Heart left ventricle (tissue), 16 donors: ENCODE measurements at regions not wholly inside any gene's neighbourhood (a gene's known extent, or its start where the extent isn't known, plus 50 kb on each side); places are given as distances from the start of the nearest gene placed in this dataset.

Experiments used
- ATAC-seq, 4 donors: fragments of 200-7000 bp; cut with Tn5 transposase; one replicate each; pipeline ENCODE4 v1.9.1; 2020 to 2022; ENCODE audit warnings: moderate library complexity in 4 of 4, mild to moderate bottlenecking in 3 of 4, moderate number of reproducible peaks in 1 of 4
- DNase-seq, 5 donors: peaks; one replicate each; pipeline ENCODE4 v3.0.0-alpha.2; 2020
- H3K27ac ChIP-seq, 12 donors: fragments of 200-600 bp; sonication (generic) in 4 of 12; one replicate each; pipeline versions ENCODE4 v1.5.0 to v1.8.0; 2016 to 2022; ENCODE audit warnings: mild to moderate bottlenecking in 2 of 12
- H3K27me3 ChIP-seq, 9 donors: fragments of 200-600 bp; sonication (generic) in 2 of 9; one replicate each; pipeline versions ENCODE4 v1.5.1 to v1.8.0; 2016 to 2022; ENCODE audit warnings: mild to moderate bottlenecking in 3 of 9
- H3K36me3 ChIP-seq, 9 donors: fragments of 200-600 bp; sonication (generic) in 2 of 9; one replicate each; pipeline versions ENCODE4 v1.5.0 to v1.8.0; 2018 to 2022; ENCODE audit warnings: mild to moderate bottlenecking in 2 of 9
- H3K4me1 ChIP-seq, 12 donors: fragments of 200-600 bp; sonication (generic) in 4 of 12; one replicate each; pipeline versions ENCODE4 v1.5.0 to v1.8.0; 2016 to 2022; ENCODE audit warnings: mild to moderate bottlenecking in 3 of 12
- H3K4me3 ChIP-seq, 12 donors: fragments of 200-600 bp; sonication (generic) in 4 of 12; one replicate each; pipeline versions ENCODE4 v1.5.0 to v1.8.0; 2017 to 2022; ENCODE audit warnings: mild to moderate bottlenecking in 9 of 12, moderate library complexity in 4 of 12
- H3K9me3 ChIP-seq, 12 donors: fragments of 200-600 bp; sonication (generic) in 4 of 12; one replicate each; pipeline versions ENCODE4 v1.5.0 to v1.8.0; 2016 to 2022; ENCODE audit warnings: mild to moderate bottlenecking in 1 of 12
- CTCF ChIP-seq, 12 donors: fragments of 200-600 bp; sonication (generic) in 4 of 12; IDR thresholded peaks; one replicate each; pipeline versions ENCODE4 v1.5.0 to v1.8.0; 2018 to 2022; ENCODE audit warnings: antibody characterized with exemption in 12 of 12, mild to moderate bottlenecking in 5 of 12
- POLR2A ChIP-seq, 2 donors: fragments of 450-650 bp; IDR thresholded peaks; one replicate each; pipeline ENCODE4 v1.6.1; 2017; ENCODE audit warnings: antibody characterized with exemption in 2 of 2, mild to moderate bottlenecking in 2 of 2, moderate library complexity in 2 of 2
- WGBS, 4 donors: extraction: QIAGEN DNeasy Blood & Tissue Kit in 2 of 4; methylation state at CpG; one replicate each; pipeline versions ENCODE4 v1.1.5 to v1.1.7; 2013 to 2018; 5-methylcytosine and 5-hydroxymethylcytosine counted together
- intact Hi-C, 10 donors: fragments of 100-400 bp; cut with DNase I; formaldehyde crosslinking; loops; one replicate each; pipeline versions ENCODE4 v1.11.1 to v1.14.2; 2022
- donor health status: ischemic (EF 13 %, LVEDD 7.1; RV severe dilation, severe dysfunction).
- donor health status: healthy with polysubstance abuse.
- donor health status: DM: no; HTN: yes; CAD: no.
- donor health status: DM: no; HTN: no; CAD: no.
- donor health status: ischemic (EF 25% LVEDD 6.9; RV normal size, moderate dysfunction).
- donor health status: ischemic (EF 25% LVEDD 5.7; RV mildly dilated, moderate dysfunction).
- donor health status: healthy.
- donor health status: DM: yes; HTN: yes; CAD: no.
- donor health status: ischemic (EF 35%, LVEDD 5.7; RV mildly dilated, moderate dysfunction).
- donor health status: nonischemic (EF 11% LVEDD 7.7; RV severe dilation, severe dysfunction).
- donor health status: DM: yes; HTN: yes; CAD: no.
- donor health status: PGD.
- donor health status: ischemic (EF 29% LVEDD 5.4; RV normal size, mild dysfunction).
- donor health status: nonischemic (EF 23%, LVEDD 6.1; RV moderate dilation, normal function).

GRCh38 chr15:92808598-92809063, 91.5 kb upstream of the CHD2 start:
- peak; percentile 52 to 79 (median 59) for DNase-seq
- ATAC-seq = peak in 3 of 4 donors; percentile 3 to 13 (median 7)
- peak overlapping the region; percentile 34 to 80 (median 61) for H3K4me3 ChIP-seq
- no peaks in the 10 kb centered on the region for H3K9me3 ChIP-seq
- WGBS, 4 donors = 4 to 13% (median 6%) methylated on average over 12 to 30 of the region's 30 CpGs
- no peaks in the 10 kb centered on the region for H3K36me3 ChIP-seq
- peaks cover 3 to 70% (median 23%) of the 10 kb centered on the region in 12 donors for H3K4me1 ChIP-seq
- TF ChIP-seq POLR2A (IDR thresholded peaks at IDR 0.05) (no peak), CTCF (IDR thresholded peaks at IDR 0.05) (no peak)
- H3K27me3 ChIP-seq = no peaks in the 10 kb centered on the region
- peak overlapping the region; percentile 90 to 100 (median 98) for H3K27ac ChIP-seq
- intact Hi-C loops = loop anchor here (1.0 to 10.0 kb wide), 11 partner anchors 23 to 186 kb away; partner anchors contain the start of gene CHD2 (in 1 of the 10)

- Histone ChIP-seq H3K27me3 (no peaks in the 10 kb centered on the region), H3K4me3 (peak overlapping the region; percentile 34 to 80 (median 61)), H3K36me3 (no peaks in the 10 kb centered on the region), H3K27ac (peak overlapping the region; percentile 90 to 100 (median 98)), H3K9me3 (no peaks in the 10 kb centered on the region), H3K4me1 (peaks cover 3 to 67% (median 19%) of the 10 kb centered on the region in 12 donors)
- peak; percentile 96 to 100 (median 99) for TF ChIP-seq CTCF (IDR thresholded peaks at IDR 0.05)
- peak in 1 of 2 donors; percentile 75 for TF ChIP-seq POLR2A (IDR thresholded peaks at IDR 0.05)
- WGBS, 4 donors = 0 to 1% (median 1%) methylated on average over 58 to 80 of the region's 80 CpGs
- DNase-seq (peak; percentile 98 to 99 (median 99)), ATAC-seq (peak; percentile 88 to 95 (median 91))
- intact Hi-C loops = loop anchor here (1.0 to 10.0 kb wide), 11 partner anchors 22 to 186 kb away; partner anchors contain the start of gene CHD2 (in 1 of the 10)
Observed at GRCh38 chr15:92809064-92809879, 90.9 kb upstream of the CHD2 start.

GRCh38 chr15:92809880-92810361, 90.2 kb upstream of the CHD2 start:
- Histone ChIP-seq H3K4me1 (peaks cover 3 to 61% (median 16%) of the 10 kb centered on the region in 12 donors), H3K9me3 (no peaks in the 10 kb centered on the region), H3K27me3 (no peaks in the 10 kb centered on the region), H3K27ac (peak overlapping the region; percentile 90 to 100 (median 98)), H3K4me3 (peak overlapping the region; percentile 12 to 80 (median 61)), H3K36me3 (no peaks in the 10 kb centered on the region)
- DNase-seq (peak in 2 of 5 donors; percentile 58 to 62), ATAC-seq (peak in 2 of 4 donors; percentile 28 to 38)
- WGBS, 4 donors = 1 to 6% (median 2%) methylated on average over 12 of the region's 12 CpGs
- intact Hi-C loops = loop anchor here (1.0 to 10.0 kb wide), 13 partner anchors 21 to 185 kb away; partner anchors contain the start of gene CHD2 (in 3 of the 10)
- TF ChIP-seq CTCF (IDR thresholded peaks at IDR 0.05) = no peak
- TF ChIP-seq POLR2A (IDR thresholded peaks at IDR 0.05) = no peak
